ENCODE measurements at regions not wholly inside any gene's neighbourhood (a gene's known extent, or its start where the extent isn't known, plus 50 kb on each side); places are given as distances from the start of the nearest gene placed in this dataset.
"Not testable (repeated sequence)": the region's sequence is repeated elsewhere in the genome, so short reads cannot be mapped to it uniquely, and the experiment has no call there.

DNA sequence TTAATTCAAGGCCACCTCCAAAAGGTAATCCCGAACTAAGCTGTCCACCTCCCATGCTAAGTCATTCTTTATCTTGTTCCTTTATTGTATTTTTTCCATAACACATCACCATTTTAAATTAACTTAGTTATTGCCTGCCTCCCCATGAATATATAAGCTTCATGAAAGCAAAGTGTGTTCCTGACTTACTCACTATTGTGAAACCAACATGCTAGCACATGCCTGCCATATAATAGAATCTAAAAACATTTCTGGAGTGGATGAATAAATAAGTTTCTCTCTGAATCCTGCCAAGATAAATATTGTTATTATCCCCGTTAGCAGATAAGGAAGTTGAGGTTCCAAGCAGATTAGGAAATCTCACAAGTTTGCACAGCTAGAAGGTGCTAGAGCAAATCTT lies 98.7 kb upstream of the RRN3 start:
- DNase-seq: not testable (repeated sequence)

DNA sequence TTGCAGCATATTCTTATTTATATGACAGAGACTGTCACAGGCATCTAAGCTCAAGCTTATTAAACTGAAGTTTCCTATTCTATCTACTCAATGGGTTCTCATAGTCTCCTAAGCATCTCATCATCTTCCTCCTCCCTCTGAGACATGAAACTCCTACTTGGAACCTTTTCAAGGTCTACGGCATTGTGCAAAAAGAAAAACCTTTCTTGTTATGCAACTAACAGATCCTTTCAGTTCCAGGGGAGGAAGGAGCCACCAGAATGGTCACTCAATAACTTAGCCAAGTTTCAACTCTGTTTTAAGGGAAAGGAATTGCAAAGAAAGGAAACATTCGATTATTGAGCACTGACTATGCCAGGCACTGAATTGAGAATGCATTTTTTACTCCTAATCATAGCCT lies 98.1 kb upstream of the RRN3 start:
- not testable (repeated sequence) for DNase-seq

DNA sequence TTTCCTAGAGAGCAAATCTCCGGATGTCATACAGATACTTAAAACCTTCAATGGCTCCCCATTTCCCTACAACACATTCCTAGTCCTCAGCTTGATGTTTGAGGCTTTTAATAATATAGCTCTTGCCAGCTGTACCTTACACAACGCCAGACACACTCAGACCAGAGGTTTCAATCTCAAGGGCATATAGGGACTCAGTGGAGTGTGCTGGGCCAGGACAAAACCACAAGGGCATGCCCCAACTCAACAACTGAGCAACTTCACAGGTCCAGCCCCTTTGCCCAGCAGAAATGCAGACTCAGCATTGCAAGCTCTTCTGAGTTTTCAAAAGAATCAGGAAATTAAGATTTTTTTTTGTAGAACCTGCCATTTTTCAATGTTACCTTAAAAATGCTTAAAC lies 95.4 kb upstream of the RRN3 start:
- DNase-seq: not testable (repeated sequence)
